ENCODE measurements at regions not wholly inside any gene's neighbourhood (a gene's known extent, or its start where the extent isn't known, plus 50 kb on each side); places are given as distances from the start of the nearest gene placed in this dataset.

DNA sequence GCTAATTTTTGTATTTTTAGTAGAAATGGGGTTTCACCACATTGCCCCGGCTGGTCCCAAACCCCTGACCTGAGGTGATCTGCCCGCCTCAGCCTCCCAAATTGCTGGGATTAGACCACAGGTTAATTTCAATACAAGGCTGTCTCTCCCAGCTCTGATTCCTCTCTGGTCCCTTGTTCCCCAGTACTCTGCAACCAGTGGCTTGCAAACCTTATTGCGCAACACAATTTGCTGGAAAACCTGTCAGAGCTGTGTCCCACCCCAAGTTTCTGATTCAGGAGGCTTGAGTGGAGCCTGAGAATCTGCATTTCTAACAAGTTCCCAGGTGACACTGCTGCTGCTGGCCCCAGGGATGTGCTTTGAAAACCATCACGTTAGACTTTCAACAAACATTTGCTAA lies 96.2 kb upstream of the SRSF6 start:
- Histone ChIP-seq H3K27me3 (replicated peaks in 1 of 2; ENCODE audit: control insufficient read depth in 2 of 2, insufficient read depth in 2 of 2, low read length in 1 of 2) (peaks cover 0 to 7% of the 10 kb centered on the region in 2 experiments; a peak in 1 of 4 replicates), H2AFZ (ENCODE audit: control insufficient read depth, low read depth, low read length) (no peak overlapping the region), H3K9ac (ENCODE audit: control insufficient read depth, insufficient read depth, low read length) (no peak overlapping the region), H3K4me1 (ENCODE audit: control insufficient read depth, insufficient read depth, low read length) (no peaks in the 10 kb centered on the region), H4K20me1 (ENCODE audit: control insufficient read depth, insufficient read depth) (no peaks in the 10 kb centered on the region), H3K27ac (ENCODE audit: control insufficient read depth, insufficient read depth) (no peak overlapping the region), H3K79me2 (ENCODE audit: control insufficient read depth, insufficient read depth, low read length) (no peaks in the 10 kb centered on the region), H3K4me3 (no peak overlapping the region), H3K36me3 (ENCODE audit: control insufficient read depth in 2 of 2, insufficient read depth in 2 of 2, low read length in 1 of 2) (no peaks in the 10 kb centered on the region), H3K9me3 (replicated peaks; ENCODE audit: control insufficient read depth, insufficient read depth, low read length) (no peaks in the 10 kb centered on the region), H3K4me2 (ENCODE audit: control insufficient read depth, insufficient read depth) (no peak overlapping the region)
- ChIA-PET POLR2A (no interaction called here), CTCF (no interaction called here), SMC1A (ENCODE audit: uncharacterized antibody, unreplicated experiment) (no interaction called here), RAD21 (ENCODE audit: unreplicated experiment) (no interaction called here)
- no peak for TF ChIP-seq TCF7 (IDR thresholded peaks at IDR 0.05; ENCODE audit: borderline replicate concordance)
- no peak for TF ChIP-seq SUZ12 (IDR thresholded peaks at IDR 0.05; ENCODE audit: unreplicated experiment)
- 30% methylated on average over 4 of the region's 4 CpGs for WGBS (ENCODE audit: insufficient coverage, insufficient replicate concordance, low lambda C conversion rate, missing lambda C conversion rate)
- in situ Hi-C loops (cut with MboI): no loop called here
- DNase-seq (ENCODE audit: low read depth, low spot score): no peak
- no peak for ATAC-seq
- FAIRE-seq: no peak
- intact Hi-C loops (cut with micrococcal nuclease; ENCODE audit: unreplicated experiment): no loop called here
- BruUV-seq (replicated peaks): no TSS peak

DNA sequence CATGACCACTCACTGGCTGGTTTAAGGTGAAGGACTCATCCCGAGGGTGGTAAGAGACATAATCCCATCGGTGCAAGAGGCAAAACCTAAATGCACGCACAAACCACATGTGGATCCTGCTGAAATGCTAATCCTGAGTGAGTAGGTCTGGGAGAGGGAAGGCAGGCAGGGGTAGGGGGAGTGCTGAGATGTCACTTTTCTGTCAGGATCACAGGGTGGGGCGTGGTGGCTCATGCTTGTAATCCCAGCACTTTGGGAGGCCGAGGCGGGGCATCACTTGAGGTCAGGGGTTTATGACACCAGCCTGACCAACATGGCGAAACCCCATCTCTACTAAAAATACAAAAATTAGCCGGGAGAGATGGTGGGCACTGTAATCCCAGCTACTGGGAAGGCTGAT lies 97.7 kb upstream of the SRSF6 start:
- H3K27me3 ChIP-seq (replicated peaks in 1 of 2; ENCODE audit: control insufficient read depth in 2 of 2, insufficient read depth in 2 of 2, low read length in 1 of 2): 0 out of 4 replicates have a peak, but pooled peaks cover 0 to 2% of the 10 kb centered on the region in 2 experiments
- H2AFZ ChIP-seq (ENCODE audit: control insufficient read depth, low read depth, low read length): no peak overlapping the region
- H3K9me3 ChIP-seq (replicated peaks; ENCODE audit: control insufficient read depth, insufficient read depth, low read length): no peaks in the 10 kb centered on the region
- in situ Hi-C loops (cut with MboI) (no loop called here), intact Hi-C loops (cut with micrococcal nuclease; ENCODE audit: unreplicated experiment) (no loop called here)
- ATAC-seq (no peak), FAIRE-seq (no peak), DNase-seq (ENCODE audit: low read depth, low spot score) (no peak)
- ChIA-PET CTCF (no interaction called here), POLR2A (no interaction called here), SMC1A (ENCODE audit: uncharacterized antibody, unreplicated experiment) (no interaction called here), RAD21 (ENCODE audit: unreplicated experiment) (no interaction called here)
- H3K4me3 ChIP-seq: no peak overlapping the region
- no peak overlapping the region for H3K9ac ChIP-seq (ENCODE audit: control insufficient read depth, insufficient read depth, low read length)
- H3K4me2 ChIP-seq (ENCODE audit: control insufficient read depth, insufficient read depth): no peak overlapping the region
- no TSS peak for BruUV-seq (replicated peaks)
- H3K27ac ChIP-seq (ENCODE audit: control insufficient read depth, insufficient read depth): no peak overlapping the region
- no peaks in the 10 kb centered on the region for H3K79me2 ChIP-seq (ENCODE audit: control insufficient read depth, insufficient read depth, low read length)
- TF ChIP-seq, protein P1, sequence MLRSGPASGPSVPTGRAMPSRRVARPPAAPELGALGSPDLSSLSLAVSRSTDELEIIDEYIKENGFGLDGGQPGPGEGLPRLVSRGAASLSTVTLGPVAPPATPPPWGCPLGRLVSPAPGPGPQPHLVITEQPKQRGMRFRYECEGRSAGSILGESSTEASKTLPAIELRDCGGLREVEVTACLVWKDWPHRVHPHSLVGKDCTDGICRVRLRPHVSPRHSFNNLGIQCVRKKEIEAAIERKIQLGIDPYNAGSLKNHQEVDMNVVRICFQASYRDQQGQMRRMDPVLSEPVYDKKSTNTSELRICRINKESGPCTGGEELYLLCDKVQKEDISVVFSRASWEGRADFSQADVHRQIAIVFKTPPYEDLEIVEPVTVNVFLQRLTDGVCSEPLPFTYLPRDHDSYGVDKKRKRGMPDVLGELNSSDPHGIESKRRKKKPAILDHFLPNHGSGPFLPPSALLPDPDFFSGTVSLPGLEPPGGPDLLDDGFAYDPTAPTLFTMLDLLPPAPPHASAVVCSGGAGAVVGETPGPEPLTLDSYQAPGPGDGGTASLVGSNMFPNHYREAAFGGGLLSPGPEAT (IDR thresholded peaks at IDR 0.05; ENCODE audit: low read depth): no peak
- TF ChIP-seq EGR1 (IDR thresholded peaks at IDR 0.05; ENCODE audit: borderline replicate concordance in 1 of 2, low read depth in 2 of 2, low read length in 2 of 2) (no peak), CHD4 (IDR thresholded peaks at IDR 0.05) (no peak), ZNF622 (IDR thresholded peaks at IDR 0.05) (no peak), MEF2B (IDR thresholded peaks at IDR 0.05; ENCODE audit: partially characterized antibody, poor library complexity, severe bottlenecking) (no peak), DPF2 (IDR thresholded peaks at IDR 0.05) (no peak), MXI1 (IDR thresholded peaks at IDR 0.05; ENCODE audit: low read depth, low read length) (no peak), BMI1 (IDR thresholded peaks at IDR 0.05; ENCODE audit: borderline replicate concordance) (no peak), CREB1 (IDR thresholded peaks at IDR 0.05; ENCODE audit: low read depth) (no peak), MTA3 (IDR thresholded peaks at IDR 0.05; ENCODE audit: borderline replicate concordance, low read length) (no peak), JUND (IDR thresholded peaks at IDR 0.05; ENCODE audit: low read depth, low read length) (no peak), CBFB (IDR thresholded peaks at IDR 0.05; ENCODE audit: low read depth) (no peak), TCF7 (IDR thresholded peaks at IDR 0.05; ENCODE audit: borderline replicate concordance) (no peak), SMAD1 (IDR thresholded peaks at IDR 0.05; ENCODE audit: low read depth, partially characterized antibody) (no peak)
- TF ChIP-seq, protein P2, sequence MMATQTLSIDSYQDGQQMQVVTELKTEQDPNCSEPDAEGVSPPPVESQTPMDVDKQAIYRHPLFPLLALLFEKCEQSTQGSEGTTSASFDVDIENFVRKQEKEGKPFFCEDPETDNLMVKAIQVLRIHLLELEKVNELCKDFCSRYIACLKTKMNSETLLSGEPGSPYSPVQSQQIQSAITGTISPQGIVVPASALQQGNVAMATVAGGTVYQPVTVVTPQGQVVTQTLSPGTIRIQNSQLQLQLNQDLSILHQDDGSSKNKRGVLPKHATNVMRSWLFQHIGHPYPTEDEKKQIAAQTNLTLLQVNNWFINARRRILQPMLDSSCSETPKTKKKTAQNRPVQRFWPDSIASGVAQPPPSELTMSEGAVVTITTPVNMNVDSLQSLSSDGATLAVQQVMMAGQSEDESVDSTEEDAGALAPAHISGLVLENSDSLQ (IDR thresholded peaks at IDR 0.05): no peak
- no peaks in the 10 kb centered on the region for H4K20me1 ChIP-seq (ENCODE audit: control insufficient read depth, insufficient read depth)
- 2% methylated on average over 8 of the region's 8 CpGs for WGBS (ENCODE audit: insufficient coverage, insufficient replicate concordance, low lambda C conversion rate, missing lambda C conversion rate)
- no peaks in the 10 kb centered on the region for H3K36me3 ChIP-seq (ENCODE audit: control insufficient read depth in 2 of 2, insufficient read depth in 2 of 2, low read length in 1 of 2)
- H3K4me1 ChIP-seq (ENCODE audit: control insufficient read depth, insufficient read depth, low read length): no peaks in the 10 kb centered on the region

Data from GM12878 (cell line).